GM23248 (cell line): ENCODE measurements at regions not wholly inside any gene's neighbourhood (a gene's known extent, or its start where the extent isn't known, plus 50 kb on each side); places are given as distances from the start of the nearest gene placed in this dataset.

Source experiments
- EZH2 ChIP-seq: fragments of 200-600 bp; sonication (generic); IDR thresholded peaks from 2 replicates; pipeline ENCODE4 v1.6.1; 2018; ENCODE audit warnings: antibody characterized with exemption, mild to moderate bottlenecking; ENCODE audit not compliant: insufficient read depth, poor library complexity, severe bottlenecking
- EZH2phosphoT487 ChIP-seq: fragments of 200-600 bp; sonication (generic); IDR thresholded peaks from 2 replicates; pipeline ENCODE4 v1.6.1; 2018; ENCODE audit warnings: antibody characterized with exemption, moderate library complexity, mild to moderate bottlenecking, low read depth; ENCODE audit not compliant: insufficient read depth

DNA sequence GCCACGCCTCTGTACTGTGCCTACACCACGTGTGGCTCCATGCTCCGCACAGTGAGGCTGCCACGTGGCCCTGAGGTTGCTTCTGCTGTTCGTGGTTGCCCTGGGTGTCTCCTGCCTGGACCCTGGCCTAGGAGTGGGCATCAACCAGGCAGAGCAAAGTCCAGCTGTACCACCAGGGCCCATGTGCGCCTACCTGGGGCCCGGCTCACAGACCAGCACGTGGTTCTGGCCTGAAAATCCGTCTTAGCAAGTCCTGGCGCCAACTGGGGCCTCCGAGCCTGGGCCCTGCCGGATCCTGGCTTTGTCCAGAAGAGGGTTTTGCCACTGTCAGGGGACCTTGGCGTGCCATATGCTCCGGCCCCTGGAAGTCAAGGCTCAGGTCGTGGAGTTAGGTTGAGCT is 107.1 kb upstream of the TTC34 start:
- TF ChIP-seq EZH2 (no peak), EZH2phosphoT487 (no peak)
